ENCODE measurements at regions not wholly inside any gene's neighbourhood (a gene's known extent, or its start where the extent isn't known, plus 50 kb on each side); places are given as distances from the start of the nearest gene placed in this dataset.

DNA sequence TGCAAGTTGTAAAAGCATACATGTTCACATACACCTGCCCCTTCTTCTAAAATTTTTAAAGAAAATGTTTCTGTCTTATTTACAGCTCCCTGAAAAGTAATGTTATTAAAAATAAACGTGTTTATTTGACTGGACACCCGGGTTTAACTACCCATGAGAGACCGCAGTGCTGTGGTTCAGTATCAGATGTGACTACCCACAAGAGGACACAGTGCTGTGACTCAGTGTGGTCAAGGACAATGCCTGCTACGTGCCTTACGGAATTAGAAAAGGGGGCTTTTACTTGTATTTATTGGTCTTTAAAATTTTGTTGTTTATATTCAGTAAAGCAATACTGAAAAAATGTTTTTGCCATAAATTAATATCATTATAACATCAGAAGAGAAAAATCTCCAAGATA is 641.4 kb downstream of the TRIML1 start:
- ATAC-seq (no peak), DNase-seq (ENCODE audit: low read depth, low spot score) (no peak)
- Histone ChIP-seq H3K27me3 (ENCODE audit: insufficient read depth, low read length) (no peaks in the 10 kb centered on the region), H3K9me3 (ENCODE audit: control insufficient read depth in 1 of 2, insufficient read depth in 1 of 2, low read depth in 1 of 2, low read length in 2 of 2) (no peaks in the 10 kb centered on the region), H3K4me2 (ENCODE audit: low read length) (no peak overlapping the region), H3K4me1 (ENCODE audit: control insufficient read depth in 1 of 2, insufficient read depth in 2 of 2, low read length in 2 of 2) (no peaks in the 10 kb centered on the region), H3K9ac (ENCODE audit: low read length) (no peak overlapping the region), H3K79me2 (ENCODE audit: insufficient read depth, low read length) (no peaks in the 10 kb centered on the region), H2AFZ (ENCODE audit: low read depth, low read length, poor library complexity, severe bottlenecking) (no peak overlapping the region), H4K20me1 (ENCODE audit: insufficient read depth) (no peaks in the 10 kb centered on the region), H3K4me3 (replicated peaks in 1 of 2; ENCODE audit: low read depth in 1 of 2, low read length in 2 of 2) (no peak overlapping the region), H3K36me3 (ENCODE audit: control insufficient read depth in 1 of 2, insufficient read depth in 2 of 2, low read length in 2 of 2) (no peaks in the 10 kb centered on the region), H3K27ac (ENCODE audit: low read depth, low read length) (no peak overlapping the region), H3K9me2 (ENCODE audit: insufficient read depth) (no peaks in the 10 kb centered on the region)
- intact Hi-C loops (cut with micrococcal nuclease) = loop anchor here (2.0 to 5.0 kb wide), 3 partner anchors 282 to 422 kb away; no protein-coding TSS in a partner anchor
- ChIA-PET RAD21 (ENCODE audit: low non-redundant PET in 1 of 2, low total read pairs in 2 of 2, uncharacterized antibody in 2 of 2, unreplicated experiment in 2 of 2) (no interaction called here), POLR2A (no interaction called here), CTCF (no interaction called here)
- no TSS peak for BruUV-seq (replicated peaks)
- TF ChIP-seq EZH2 (IDR thresholded peaks at IDR 0.05) (no peak), YY1 (IDR thresholded peaks at IDR 0.05; ENCODE audit: extremely low read depth, insufficient replicate concordance, low read depth, low read length) (no peak), EZH2phosphoT487 (IDR thresholded peaks at IDR 0.05; ENCODE audit: borderline replicate concordance) (no peak)

DNA sequence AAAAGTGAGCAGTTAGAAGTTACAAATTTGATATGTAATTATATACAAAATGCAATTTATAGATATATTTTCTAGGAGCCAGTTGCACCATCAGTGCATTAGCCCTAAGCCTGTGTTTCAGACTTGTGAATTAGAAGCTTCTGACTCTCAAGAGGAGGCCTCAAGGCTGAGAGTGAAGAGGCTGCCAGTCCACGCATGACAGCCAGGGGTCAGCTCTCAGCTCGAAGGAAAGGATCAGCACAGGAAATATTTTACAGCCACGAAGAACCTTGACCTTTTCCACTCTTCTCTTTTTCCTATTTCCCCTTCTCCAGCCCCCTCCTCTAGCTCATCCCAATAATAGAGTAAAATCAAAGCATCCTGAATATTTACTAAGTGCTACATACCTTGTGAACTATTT is 642.4 kb downstream of the TRIML1 start:
- H3K27me3 ChIP-seq (ENCODE audit: insufficient read depth, low read length) = no peaks in the 10 kb centered on the region
- DNase-seq (ENCODE audit: low read depth, low spot score) = peak; percentile 21
- no peaks in the 10 kb centered on the region for H3K4me1 ChIP-seq (ENCODE audit: control insufficient read depth in 1 of 2, insufficient read depth in 2 of 2, low read length in 2 of 2)
- TF ChIP-seq, protein P1, sequence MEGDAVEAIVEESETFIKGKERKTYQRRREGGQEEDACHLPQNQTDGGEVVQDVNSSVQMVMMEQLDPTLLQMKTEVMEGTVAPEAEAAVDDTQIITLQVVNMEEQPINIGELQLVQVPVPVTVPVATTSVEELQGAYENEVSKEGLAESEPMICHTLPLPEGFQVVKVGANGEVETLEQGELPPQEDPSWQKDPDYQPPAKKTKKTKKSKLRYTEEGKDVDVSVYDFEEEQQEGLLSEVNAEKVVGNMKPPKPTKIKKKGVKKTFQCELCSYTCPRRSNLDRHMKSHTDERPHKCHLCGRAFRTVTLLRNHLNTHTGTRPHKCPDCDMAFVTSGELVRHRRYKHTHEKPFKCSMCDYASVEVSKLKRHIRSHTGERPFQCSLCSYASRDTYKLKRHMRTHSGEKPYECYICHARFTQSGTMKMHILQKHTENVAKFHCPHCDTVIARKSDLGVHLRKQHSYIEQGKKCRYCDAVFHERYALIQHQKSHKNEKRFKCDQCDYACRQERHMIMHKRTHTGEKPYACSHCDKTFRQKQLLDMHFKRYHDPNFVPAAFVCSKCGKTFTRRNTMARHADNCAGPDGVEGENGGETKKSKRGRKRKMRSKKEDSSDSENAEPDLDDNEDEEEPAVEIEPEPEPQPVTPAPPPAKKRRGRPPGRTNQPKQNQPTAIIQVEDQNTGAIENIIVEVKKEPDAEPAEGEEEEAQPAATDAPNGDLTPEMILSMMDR (IDR thresholded peaks at IDR 0.05 in 2 of 3, conservative IDR thresholded peaks at IDR 0.05 in 1 of 3; ENCODE audit: borderline replicate concordance in 1 of 3, insufficient read depth in 1 of 3, low read depth in 2 of 3, low read length in 2 of 3) = peak; percentile 29 to 83 (median 70); a peak in 5 of 6 replicates
- TF ChIP-seq, protein P2, sequence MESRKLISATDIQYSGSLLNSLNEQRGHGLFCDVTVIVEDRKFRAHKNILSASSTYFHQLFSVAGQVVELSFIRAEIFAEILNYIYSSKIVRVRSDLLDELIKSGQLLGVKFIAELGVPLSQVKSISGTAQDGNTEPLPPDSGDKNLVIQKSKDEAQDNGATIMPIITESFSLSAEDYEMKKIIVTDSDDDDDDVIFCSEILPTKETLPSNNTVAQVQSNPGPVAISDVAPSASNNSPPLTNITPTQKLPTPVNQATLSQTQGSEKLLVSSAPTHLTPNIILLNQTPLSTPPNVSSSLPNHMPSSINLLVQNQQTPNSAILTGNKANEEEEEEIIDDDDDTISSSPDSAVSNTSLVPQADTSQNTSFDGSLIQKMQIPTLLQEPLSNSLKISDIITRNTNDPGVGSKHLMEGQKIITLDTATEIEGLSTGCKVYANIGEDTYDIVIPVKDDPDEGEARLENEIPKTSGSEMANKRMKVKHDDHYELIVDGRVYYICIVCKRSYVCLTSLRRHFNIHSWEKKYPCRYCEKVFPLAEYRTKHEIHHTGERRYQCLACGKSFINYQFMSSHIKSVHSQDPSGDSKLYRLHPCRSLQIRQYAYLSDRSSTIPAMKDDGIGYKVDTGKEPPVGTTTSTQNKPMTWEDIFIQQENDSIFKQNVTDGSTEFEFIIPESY (IDR thresholded peaks at IDR 0.05; ENCODE audit: extremely low read depth, insufficient replicate concordance, low read length) = no peak
- TF ChIP-seq RAD21 (IDR thresholded peaks at IDR 0.05; ENCODE audit: low read depth) (peak; percentile 45; the same call in 1 of the 2 replicates), SP1 (IDR thresholded peaks at IDR 0.05; ENCODE audit: low read depth) (no peak)
- H3K36me3 ChIP-seq (ENCODE audit: control insufficient read depth in 1 of 2, insufficient read depth in 2 of 2, low read length in 2 of 2) = no peaks in the 10 kb centered on the region
- RAD21 ChIA-PET (ENCODE audit: low non-redundant PET in 1 of 2, low total read pairs in 2 of 2, uncharacterized antibody in 2 of 2, unreplicated experiment in 2 of 2) = interaction anchor here in 1 of 2 experiments (0.6 kb wide), 1 partner anchor 8 kb away, joined by 3 read pairs; no protein-coding TSS in a partner anchor
- H3K4me2 ChIP-seq (ENCODE audit: low read length) = no peak overlapping the region
- CTCF ChIA-PET = interaction anchor here (1.0 to 1.3 kb wide), 3 partner anchors 13 to 23 kb away, joined by 4 to 7 read pairs (median 6); no protein-coding TSS in a partner anchor
- ATAC-seq = peak; percentile 90
- intact Hi-C loops (cut with micrococcal nuclease) = loop anchor here (2.0 to 5.0 kb wide), 3 partner anchors 281 to 421 kb away; no protein-coding TSS in a partner anchor
- POLR2A ChIA-PET = no interaction called here
- H4K20me1 ChIP-seq (ENCODE audit: insufficient read depth) = no peaks in the 10 kb centered on the region
- peak overlapping the region; percentile 77 for H2AFZ ChIP-seq (ENCODE audit: low read depth, low read length, poor library complexity, severe bottlenecking)
- H3K9me3 ChIP-seq (ENCODE audit: control insufficient read depth in 1 of 2, insufficient read depth in 1 of 2, low read depth in 1 of 2, low read length in 2 of 2) = no peaks in the 10 kb centered on the region
- H3K27ac ChIP-seq (ENCODE audit: low read depth, low read length) = no peak overlapping the region
- no peak overlapping the region for H3K9ac ChIP-seq (ENCODE audit: low read length)
- H3K9me2 ChIP-seq (ENCODE audit: insufficient read depth) = no peaks in the 10 kb centered on the region
- BruUV-seq (replicated peaks) = no TSS peak
- H3K79me2 ChIP-seq (ENCODE audit: insufficient read depth, low read length) = no peaks in the 10 kb centered on the region
- no peak overlapping the region for H3K4me3 ChIP-seq (replicated peaks in 1 of 2; ENCODE audit: low read depth in 1 of 2, low read length in 2 of 2)
